Progenitor cell of endocrine pancreas (in vitro differentiated cells): ENCODE measurements at regions not wholly inside any gene's neighbourhood (a gene's known extent, or its start where the extent isn't known, plus 50 kb on each side); places are given as distances from the start of the nearest gene placed in this dataset.
"Not testable (repeated sequence)": the region's sequence is repeated elsewhere in the genome, so short reads cannot be mapped to it uniquely, and the experiment has no call there.

ENCODE experiments used
- DNase-seq: peaks from one replicate; pipeline ENCODE4 v3.0.0; 2021; ENCODE audit warnings: low spot score; ENCODE audit not compliant: unreplicated experiment
- H3K27ac Mint-ChIP-seq: 2 replicates; pipeline ENCODE4 v1.8.0; 2021; ENCODE audit warnings: mild to moderate bottlenecking, moderate library complexity, mixed read lengths
- H3K27me3 Mint-ChIP-seq: 2 replicates; pipeline ENCODE4 v1.8.0; 2021; ENCODE audit warnings: mixed read lengths
- H3K36me3 Mint-ChIP-seq: 2 replicates; pipeline ENCODE4 v1.8.0; 2022; ENCODE audit warnings: mixed read lengths; ENCODE audit not compliant: insufficient read depth
- H3K4me1 Mint-ChIP-seq: 2 replicates; pipeline ENCODE4 v1.8.0; 2021; ENCODE audit warnings: low read depth, mixed read lengths
- H3K4me3 Mint-ChIP-seq: 2 replicates; pipeline ENCODE4 v1.8.0; 2021; ENCODE audit warnings: low read depth, mild to moderate bottlenecking, moderate library complexity, mixed read lengths
- H3K9me3 Mint-ChIP-seq: 2 replicates; pipeline ENCODE4 v1.8.0; 2021; ENCODE audit warnings: low read depth, mixed read lengths
- CTCF ChIP-seq: fragments of 200-600 bp; sonication (generic); IDR thresholded peaks from one replicate; pipeline ENCODE4 v1.5.0; 2021; ENCODE audit warnings: antibody characterized with exemption, mild to moderate bottlenecking; ENCODE audit not compliant: unreplicated experiment

GRCh38 chr6:11404838-11405237 is 132.7 kb upstream of the TMEM170B start:
- H3K36me3 Mint-ChIP-seq = no peaks in the 10 kb centered on the region
- no peak overlapping the region for H3K27ac Mint-ChIP-seq
- peaks cover 8% of the 10 kb centered on the region for H3K9me3 Mint-ChIP-seq
- H3K27me3 Mint-ChIP-seq = no peaks in the 10 kb centered on the region
- TF ChIP-seq CTCF = no peak
- no peak overlapping the region for H3K4me3 Mint-ChIP-seq
- DNase-seq = no peak
- peaks cover 3% of the 10 kb centered on the region for H3K4me1 Mint-ChIP-seq

GRCh38 chr6:11404081-11404480 is 133.5 kb upstream of the TMEM170B start:
- Mint-ChIP-seq H3K27me3 (no peaks in the 10 kb centered on the region), H3K9me3 (peaks cover 8% of the 10 kb centered on the region), H3K4me3 (no peak overlapping the region), H3K27ac (no peak overlapping the region), H3K4me1 (peaks cover 3% of the 10 kb centered on the region), H3K36me3 (no peaks in the 10 kb centered on the region)
- no peak for DNase-seq
- TF ChIP-seq CTCF = no peak

- Mint-ChIP-seq H3K9me3 (peaks cover 8% of the 10 kb centered on the region), H3K4me3 (no peak overlapping the region), H3K36me3 (no peaks in the 10 kb centered on the region), H3K27ac (no peak overlapping the region), H3K4me1 (peaks cover 3% of the 10 kb centered on the region), H3K27me3 (no peaks in the 10 kb centered on the region)
- no peak for TF ChIP-seq CTCF
- no peak for DNase-seq
Measured at GRCh38 chr6:11403035-11403601, 134.4 kb upstream of the TMEM170B start.

GRCh38 chr6:11402581-11402980 is 135.0 kb upstream of the TMEM170B start:
- not testable (repeated sequence) for H3K4me3 Mint-ChIP-seq, H3K27me3 Mint-ChIP-seq, H3K36me3 Mint-ChIP-seq, H3K4me1 Mint-ChIP-seq, H3K9me3 Mint-ChIP-seq, DNase-seq, H3K27ac Mint-ChIP-seq

- not testable (repeated sequence) for H3K36me3 Mint-ChIP-seq, H3K4me1 Mint-ChIP-seq, H3K4me3 Mint-ChIP-seq, DNase-seq, H3K27ac Mint-ChIP-seq, H3K9me3 Mint-ChIP-seq, H3K27me3 Mint-ChIP-seq
Measured at GRCh38 chr6:11401954-11402353, 135.6 kb upstream of the TMEM170B start.

- Mint-ChIP-seq H3K4me1 (no peaks in the 10 kb centered on the region), H3K4me3 (no peak overlapping the region), H3K9me3 (peaks cover 8% of the 10 kb centered on the region), H3K27me3 (peaks cover 19% of the 10 kb centered on the region), H3K27ac (no peak overlapping the region), H3K36me3 (peaks cover 1% of the 10 kb centered on the region)
- TF ChIP-seq CTCF = no peak
- DNase-seq = no peak
Measured at GRCh38 chr6:11398451-11399326, 138.9 kb upstream of the TMEM170B start.
